DOHH2 (cell line): ENCODE measurements at regions not wholly inside any gene's neighbourhood (a gene's known extent, or its start where the extent isn't known, plus 50 kb on each side); places are given as distances from the start of the nearest gene placed in this dataset.

Experiments used
- CTCF ChIP-seq: fragments of 200-600 bp; sonication (generic); IDR thresholded peaks from one replicate; pipeline ENCODE4 v1.5.1; 2014; ENCODE audit warnings: antibody characterized with exemption, mild to moderate bottlenecking, low read depth, low read length; ENCODE audit not compliant: poor library complexity, severe bottlenecking
- EZH2phosphoT487 ChIP-seq: fragments of 200-600 bp; sonication (generic); IDR thresholded peaks from 2 replicates; pipeline ENCODE4 v1.6.1; 2017; ENCODE audit warnings: borderline replicate concordance, mild to moderate bottlenecking, antibody characterized with exemption, low read length, moderate library complexity, mixed read lengths

DNA sequence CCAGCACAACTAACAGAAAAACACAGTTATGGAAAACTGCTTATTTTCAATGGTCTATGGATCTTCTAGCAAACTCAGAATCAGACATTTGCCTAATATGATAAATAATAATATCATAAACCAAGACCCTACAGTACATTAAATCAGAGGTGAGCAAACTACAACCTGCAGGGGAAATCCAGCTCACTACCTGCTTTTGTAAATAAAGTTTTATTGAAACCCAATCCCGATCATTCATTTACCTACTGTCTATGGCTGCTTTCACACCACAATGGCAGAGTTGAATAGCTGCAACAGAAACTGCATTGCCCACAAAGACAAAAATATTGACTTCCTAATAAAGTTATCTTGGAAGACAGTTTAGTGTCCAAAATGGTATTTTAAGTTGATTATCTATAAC lies 108.5 kb downstream of the ELAPOR2 start:
- TF ChIP-seq CTCF (no peak), EZH2phosphoT487 (no peak)
